Activated B cell treated with CpG ODN at 0.5 μM for 24 hours (primary cell): ENCODE measurements at regions not wholly inside any gene's neighbourhood (a gene's known extent, or its start where the extent isn't known, plus 50 kb on each side); places are given as distances from the start of the nearest gene placed in this dataset.

Experiments
- ATAC-seq: fragments of 200-7000 bp; cut with Tn5 transposase; one replicate; pipeline ENCODE4 v1.10.0; 2021; ENCODE audit warnings: low read depth, mild to moderate bottlenecking, moderate library complexity
- CTCF ChIA-PET: fragments of 350-600 bp; sonication (Branson Sonifier 250); formaldehyde crosslinking; loops from one replicate; lab custom pipeline; 2021; ENCODE audit warnings: antibody characterized with exemption; lab: Charles Lee
- POLR2A ChIA-PET: fragments of 350-600 bp; sonication (Branson Sonifier 250); formaldehyde crosslinking; loops from one replicate; lab custom pipeline; 2021; ENCODE audit warnings: antibody characterized with exemption; lab: Charles Lee
- DNase-seq: peaks from one replicate; pipeline ENCODE4 v3.0.0; 2022
- H3K27ac Mint-ChIP-seq: one replicate; pipeline ENCODE4 v1.8.0; 2020; ENCODE audit warnings: mixed read lengths
- H3K27me3 Mint-ChIP-seq: one replicate; pipeline ENCODE4 v1.8.0; 2021; ENCODE audit warnings: mixed read lengths
- H3K36me3 Mint-ChIP-seq: one replicate; pipeline ENCODE4 v1.8.0; 2021; ENCODE audit warnings: low read depth, mixed read lengths
- H3K4me1 Mint-ChIP-seq: one replicate; pipeline ENCODE4 v1.8.0; 2021; ENCODE audit warnings: mixed read lengths
- H3K4me3 Mint-ChIP-seq: one replicate; pipeline ENCODE4 v1.8.0; 2020; ENCODE audit warnings: mild to moderate bottlenecking, mixed read lengths
- H3K9me3 Mint-ChIP-seq: one replicate; pipeline ENCODE4 v1.8.0; 2020; ENCODE audit warnings: mixed read lengths
- intact Hi-C: fragments of 100-400 bp; cut with micrococcal nuclease; formaldehyde crosslinking; loops from one replicate; pipeline ENCODE4 v1.15.1; 2024
- TF ChIP-seq, protein P1 (sequence below): fragments of 200-600 bp; IDR thresholded peaks from one replicate; pipeline ENCODE4 v1.8.0; 2022; ENCODE audit warnings: antibody characterized with exemption, mild to moderate bottlenecking

DNA sequence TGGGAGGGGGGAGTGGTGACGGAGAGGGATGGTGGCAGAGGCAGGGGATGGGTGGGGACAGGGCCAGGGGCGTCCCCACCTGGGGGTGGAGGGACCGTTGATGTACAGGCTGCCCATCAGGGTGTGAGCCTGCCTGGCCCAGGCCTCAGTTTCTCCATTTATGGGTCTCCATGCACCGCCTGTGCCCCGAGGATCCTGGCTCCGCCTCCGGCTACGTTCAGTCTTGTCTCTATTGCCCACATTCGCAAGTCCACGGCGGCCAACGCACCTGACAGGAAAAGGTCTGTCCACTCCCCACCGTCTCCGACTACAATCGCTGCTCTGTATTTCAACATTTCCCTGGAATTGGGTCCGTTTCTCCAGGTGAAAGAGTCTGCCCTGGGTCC, 96.3 kb upstream of the NKX1-1 start:
- no peaks in the 10 kb centered on the region for H3K9me3 Mint-ChIP-seq
- H3K27ac Mint-ChIP-seq, result no peak overlapping the region
- CTCF ChIA-PET, result no interaction called here
- peaks cover 2% of the 10 kb centered on the region for H3K27me3 Mint-ChIP-seq
- no peak overlapping the region for H3K4me3 Mint-ChIP-seq
- no peaks in the 10 kb centered on the region for H3K4me1 Mint-ChIP-seq
- ATAC-seq (no peak), DNase-seq (peak; percentile 4)
- POLR2A ChIA-PET, result no interaction called here
- TF ChIP-seq, protein P1, sequence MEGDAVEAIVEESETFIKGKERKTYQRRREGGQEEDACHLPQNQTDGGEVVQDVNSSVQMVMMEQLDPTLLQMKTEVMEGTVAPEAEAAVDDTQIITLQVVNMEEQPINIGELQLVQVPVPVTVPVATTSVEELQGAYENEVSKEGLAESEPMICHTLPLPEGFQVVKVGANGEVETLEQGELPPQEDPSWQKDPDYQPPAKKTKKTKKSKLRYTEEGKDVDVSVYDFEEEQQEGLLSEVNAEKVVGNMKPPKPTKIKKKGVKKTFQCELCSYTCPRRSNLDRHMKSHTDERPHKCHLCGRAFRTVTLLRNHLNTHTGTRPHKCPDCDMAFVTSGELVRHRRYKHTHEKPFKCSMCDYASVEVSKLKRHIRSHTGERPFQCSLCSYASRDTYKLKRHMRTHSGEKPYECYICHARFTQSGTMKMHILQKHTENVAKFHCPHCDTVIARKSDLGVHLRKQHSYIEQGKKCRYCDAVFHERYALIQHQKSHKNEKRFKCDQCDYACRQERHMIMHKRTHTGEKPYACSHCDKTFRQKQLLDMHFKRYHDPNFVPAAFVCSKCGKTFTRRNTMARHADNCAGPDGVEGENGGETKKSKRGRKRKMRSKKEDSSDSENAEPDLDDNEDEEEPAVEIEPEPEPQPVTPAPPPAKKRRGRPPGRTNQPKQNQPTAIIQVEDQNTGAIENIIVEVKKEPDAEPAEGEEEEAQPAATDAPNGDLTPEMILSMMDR, result no peak
- H3K36me3 Mint-ChIP-seq, result no peaks in the 10 kb centered on the region
- intact Hi-C loops, result no loop called here

DNA sequence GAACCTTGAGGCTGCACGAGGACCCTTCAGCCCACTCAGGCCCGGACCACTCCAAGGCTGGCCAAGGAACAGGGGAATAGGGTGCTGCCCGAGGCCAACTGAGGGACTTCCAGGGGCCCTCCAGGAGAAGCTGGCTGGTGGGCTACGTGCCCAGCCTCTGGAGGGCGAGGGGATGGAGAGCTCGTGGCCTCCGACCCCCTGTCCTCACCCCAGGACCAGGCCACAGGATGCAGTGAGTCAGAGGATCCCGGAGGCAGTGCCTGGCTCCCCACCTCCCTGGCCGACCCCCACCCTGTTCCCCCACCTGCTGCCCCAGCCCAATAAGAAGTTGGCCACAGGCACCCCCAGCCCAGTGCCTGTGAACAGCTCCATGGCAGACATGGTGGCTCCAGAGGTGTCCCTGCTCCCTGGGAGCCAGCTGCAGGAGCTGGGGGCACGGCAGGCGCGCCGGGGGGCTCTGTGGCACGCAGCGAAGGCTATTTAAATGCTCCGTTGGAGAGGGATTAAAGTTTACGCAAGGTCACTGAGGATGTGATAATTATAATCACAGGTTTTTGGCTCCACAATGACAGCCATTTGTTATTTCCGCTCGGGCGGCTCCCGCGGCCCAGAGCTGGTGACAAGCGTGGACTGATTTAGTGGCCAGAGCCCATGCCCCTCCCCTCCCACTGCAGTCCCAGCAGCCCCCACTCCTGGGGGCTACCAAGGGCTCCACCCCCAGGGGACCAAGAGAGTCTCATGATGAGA, 95.7 kb upstream of the NKX1-1 start:
- CTCF ChIA-PET, result no interaction called here
- no peak for ATAC-seq

DNA sequence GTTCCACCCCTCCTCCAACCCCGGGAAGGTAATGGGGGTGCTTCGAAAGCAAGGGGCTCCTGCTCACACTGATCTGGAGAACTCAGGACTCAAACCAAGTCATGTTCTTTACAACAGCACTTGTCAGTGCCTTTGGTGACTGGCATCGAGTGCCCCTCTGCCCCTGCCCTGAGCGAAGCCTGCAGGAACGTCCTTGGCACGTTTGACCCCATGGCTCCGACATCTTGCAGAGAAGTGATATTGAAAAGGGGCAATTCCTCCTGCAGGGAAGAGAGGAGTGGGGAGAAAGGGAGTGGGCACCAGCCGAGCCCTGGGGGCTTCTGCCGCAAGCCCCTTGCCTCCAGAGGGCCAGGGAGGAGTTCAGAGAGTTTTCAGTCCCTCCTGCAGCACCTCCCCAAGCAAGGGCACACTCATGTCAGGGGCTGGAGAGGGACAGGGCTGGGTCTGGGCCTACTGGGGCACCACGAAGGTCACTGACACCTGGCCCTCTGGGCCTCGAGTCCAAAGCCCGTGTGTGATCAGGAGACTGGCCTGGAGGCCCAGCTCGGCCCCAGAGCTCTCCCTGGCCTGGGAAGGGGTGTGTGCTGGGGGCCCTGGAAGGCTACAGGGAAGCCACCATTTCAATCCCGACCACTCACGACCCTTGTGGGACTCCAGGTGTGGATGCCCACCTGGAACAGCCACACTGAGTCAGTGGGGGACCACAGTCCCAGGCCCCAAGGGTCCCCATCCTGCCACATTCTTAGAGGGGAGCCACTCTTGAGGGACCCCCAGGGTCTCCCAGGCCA, 94.9 kb upstream of the NKX1-1 start:
- Mint-ChIP-seq H3K27me3 (peaks cover 2% of the 10 kb centered on the region), H3K4me1 (no peaks in the 10 kb centered on the region), H3K9me3 (no peaks in the 10 kb centered on the region), H3K36me3 (no peaks in the 10 kb centered on the region), H3K4me3 (no peak overlapping the region), H3K27ac (no peak overlapping the region)
- intact Hi-C loops, result no loop called here
- peak; percentile 12 for DNase-seq
- ChIA-PET CTCF (no interaction called here), POLR2A (no interaction called here)
- no peak for ATAC-seq
- TF ChIP-seq, protein P1, result no peak

More for the DNA sequence above, 95.7 kb upstream of the NKX1-1 start:
- Mint-ChIP-seq H3K27me3 (peaks cover 2% of the 10 kb centered on the region), H3K4me1 (no peaks in the 10 kb centered on the region), H3K9me3 (no peaks in the 10 kb centered on the region), H3K36me3 (no peaks in the 10 kb centered on the region), H3K27ac (no peak overlapping the region), H3K4me3 (no peak overlapping the region)
- DNase-seq, result peak; percentile 2
- intact Hi-C loops, result no loop called here
- TF ChIP-seq, protein P1, result no peak
- POLR2A ChIA-PET, result no interaction called here

DNA sequence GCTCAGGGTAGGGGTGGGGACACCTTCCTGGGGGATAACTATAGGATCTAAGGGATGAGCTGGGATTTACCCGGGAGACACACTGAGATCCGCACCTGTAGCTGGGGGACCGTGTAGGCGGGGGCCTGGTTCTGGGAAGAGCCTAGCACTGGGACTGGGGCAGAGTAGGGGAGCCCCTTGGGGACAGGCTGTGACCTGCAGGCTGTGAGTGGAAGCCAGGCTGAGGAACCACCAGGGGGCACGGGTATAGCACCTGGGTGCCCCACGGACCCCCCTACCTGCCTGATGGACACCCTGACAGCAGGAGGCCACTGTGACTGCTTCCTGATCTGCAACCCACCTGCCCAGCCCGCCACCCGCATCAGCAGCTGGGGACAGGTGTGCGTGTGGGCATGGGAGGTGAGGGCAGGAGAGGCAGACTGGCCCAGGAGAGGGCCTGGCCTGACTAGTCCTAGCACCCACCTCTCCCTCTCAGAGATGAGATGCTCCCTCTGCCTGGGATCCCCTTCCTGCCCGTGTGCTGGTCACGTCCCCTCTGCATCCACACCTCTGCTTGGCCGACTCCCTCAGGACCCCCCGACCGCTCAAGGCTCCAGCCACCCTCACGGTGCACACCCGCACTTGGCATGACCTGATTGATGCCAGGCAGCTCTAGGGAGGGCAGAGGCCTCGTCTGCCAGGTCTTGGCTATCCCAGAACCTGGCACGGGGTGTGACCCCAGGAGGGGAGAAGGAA, 94.2 kb upstream of the NKX1-1 start:
- Mint-ChIP-seq H3K27ac (no peak overlapping the region), H3K4me3 (no peak overlapping the region), H3K27me3 (peaks cover 2% of the 10 kb centered on the region), H3K9me3 (no peaks in the 10 kb centered on the region), H3K36me3 (no peaks in the 10 kb centered on the region), H3K4me1 (no peaks in the 10 kb centered on the region)
- POLR2A ChIA-PET, result no interaction called here
- ATAC-seq (no peak), DNase-seq (peak; percentile 2)
- intact Hi-C loops, result no loop called here
- CTCF ChIA-PET, result no interaction called here
- TF ChIP-seq, protein P1, result no peak

DNA sequence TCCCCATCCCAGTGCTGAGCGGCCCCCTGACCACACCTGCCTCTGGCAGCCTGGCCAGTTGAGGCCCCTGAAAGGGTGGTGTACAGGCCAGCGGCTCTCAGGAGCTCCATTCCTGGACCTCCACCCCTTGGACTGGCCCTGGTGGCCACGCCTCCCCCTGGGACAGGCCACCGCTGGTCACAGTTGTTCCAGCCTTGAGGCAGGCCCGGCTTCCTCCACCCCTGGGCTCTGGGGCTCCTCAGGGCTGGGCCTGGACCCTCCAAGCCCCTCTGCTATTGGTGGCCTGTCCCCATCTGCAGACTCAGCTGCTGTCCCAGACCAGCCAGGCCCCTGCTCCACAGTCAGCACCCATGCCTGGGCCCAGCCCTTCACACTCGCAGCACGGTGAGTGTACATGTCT, 93.2 kb upstream of the NKX1-1 start:
- ChIA-PET CTCF (no interaction called here), POLR2A (no interaction called here)
- Mint-ChIP-seq H3K36me3 (no peaks in the 10 kb centered on the region), H3K4me1 (no peaks in the 10 kb centered on the region), H3K27me3 (peaks cover 2% of the 10 kb centered on the region), H3K9me3 (no peaks in the 10 kb centered on the region), H3K27ac (no peak overlapping the region), H3K4me3 (no peak overlapping the region)
- DNase-seq, result no peak
- TF ChIP-seq, protein P1, result no peak
- intact Hi-C loops, result no loop called here
- ATAC-seq, result no peak
